ENCODE measurements at regions not wholly inside any gene's neighbourhood (a gene's known extent, or its start where the extent isn't known, plus 50 kb on each side); places are given as distances from the start of the nearest gene placed in this dataset.

DNA sequence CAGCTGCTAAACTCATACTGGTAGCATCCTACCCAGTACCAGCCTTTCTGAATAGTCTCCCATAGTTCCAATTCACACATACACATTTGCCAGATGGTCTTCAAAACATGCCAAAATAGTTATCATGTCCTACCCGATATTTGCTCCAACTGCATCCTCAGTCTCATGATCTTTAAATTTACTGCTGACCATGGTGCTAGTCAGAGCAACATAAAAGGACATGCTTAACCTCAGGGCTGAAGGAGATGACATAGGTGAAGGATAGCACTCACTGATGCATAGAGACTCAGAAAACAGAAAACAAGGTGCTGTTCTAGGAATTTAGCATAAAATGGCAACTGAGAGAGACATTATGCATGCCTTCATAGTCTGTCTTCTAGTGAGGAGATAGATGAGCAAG lies 200.6 kb upstream of the CCL2 start:
- TF ChIP-seq ZFP30 (CRISPR knock-in tag; IDR thresholded peaks at IDR 0.05) (no peak), PPARA (CRISPR knock-in tag; IDR thresholded peaks at IDR 0.05; ENCODE audit: borderline replicate concordance) (no peak), ZFP3 (CRISPR knock-in tag; IDR thresholded peaks at IDR 0.05) (no peak), ZNF70 (CRISPR knock-in tag; IDR thresholded peaks at IDR 0.05) (no peak)
